NCI-H1436 treated with DMSO at 0.1 percent for 48 hours (cell line): ENCODE measurements at regions not wholly inside any gene's neighbourhood (a gene's known extent, or its start where the extent isn't known, plus 50 kb on each side); places are given as distances from the start of the nearest gene placed in this dataset.

Experiments
- DNase-seq: peaks from one replicate; lab custom pipeline; 2025; lab: John Stamatoyannopoulos, UW

DNA sequence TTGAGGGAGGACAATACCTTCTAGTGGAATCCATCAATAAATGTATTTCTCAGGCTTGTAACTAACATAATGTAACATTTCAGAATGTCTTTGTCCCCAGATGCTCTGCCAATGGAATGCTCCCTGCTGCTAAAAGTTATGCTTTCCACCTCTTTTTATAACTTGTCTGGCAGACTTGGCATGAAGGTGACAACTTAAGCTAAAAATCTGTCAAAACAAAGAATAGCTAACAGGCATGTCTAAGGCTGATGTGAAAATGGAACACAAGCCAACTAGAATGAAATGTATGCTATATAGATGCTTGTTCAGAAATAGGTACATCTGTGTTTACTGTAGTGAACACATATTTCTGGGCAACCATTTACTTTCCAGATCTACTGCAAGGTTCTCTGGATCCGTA is 467.9 kb downstream of the MRPL39 start:
- no peak for DNase-seq

DNA sequence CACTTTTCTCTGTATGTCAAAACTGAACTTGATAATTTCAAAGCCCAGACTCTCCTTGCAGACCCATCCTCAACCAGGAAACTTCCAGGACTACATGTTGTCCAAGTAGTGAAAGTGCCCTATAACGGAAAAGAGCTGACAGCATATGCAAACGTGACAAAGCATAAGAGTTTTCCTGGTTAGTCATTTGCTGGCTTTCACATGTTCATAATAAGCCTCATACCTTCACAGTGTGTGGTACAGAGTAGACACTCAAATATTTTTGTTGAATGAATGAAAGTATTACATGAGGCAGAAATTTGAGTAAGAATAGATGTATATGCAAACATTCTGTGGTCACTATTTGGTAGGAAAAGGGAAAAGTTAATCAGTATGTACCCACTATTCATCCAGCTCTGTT is 473.3 kb downstream of the MRPL39 start:
- no peak for DNase-seq

DNA sequence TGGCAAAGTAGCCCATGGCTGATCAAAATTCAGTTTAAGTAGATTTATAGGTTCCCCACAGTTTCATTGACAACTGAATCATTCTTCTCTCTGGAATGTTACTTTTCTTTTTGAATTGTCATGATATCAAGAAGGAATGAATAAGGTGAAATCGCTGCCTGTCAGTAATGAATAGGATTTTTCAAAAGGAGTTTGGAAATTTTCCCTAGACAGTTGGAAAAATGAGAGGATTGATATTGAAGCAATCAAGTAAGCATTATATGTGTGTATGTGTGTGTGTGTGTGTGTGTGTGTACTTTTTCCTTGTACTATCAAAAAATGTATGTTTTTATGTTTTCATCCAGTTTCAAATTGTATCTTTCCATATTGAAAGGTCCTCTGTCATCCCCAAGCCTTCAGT is 479.5 kb downstream of the MRPL39 start:
- no peak for DNase-seq

DNA sequence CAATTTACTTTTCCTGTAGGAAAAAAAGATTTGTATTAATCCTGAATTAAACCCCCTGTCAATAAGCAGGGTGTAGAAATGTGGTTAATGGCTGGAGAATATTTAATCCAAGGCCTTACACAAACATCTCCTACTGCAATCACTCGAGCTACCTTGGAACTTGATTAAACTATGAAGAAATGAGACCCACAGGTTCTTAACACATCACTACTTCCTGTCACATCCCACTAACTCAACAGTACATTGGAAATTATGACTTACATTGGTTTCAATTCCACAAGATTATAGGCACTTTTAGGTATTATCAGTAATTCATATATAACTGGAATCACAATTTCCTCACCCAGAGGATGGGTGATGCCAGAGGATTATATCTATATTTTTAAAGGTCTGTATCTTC is 480.3 kb downstream of the MRPL39 start:
- DNase-seq = no peak

DNA sequence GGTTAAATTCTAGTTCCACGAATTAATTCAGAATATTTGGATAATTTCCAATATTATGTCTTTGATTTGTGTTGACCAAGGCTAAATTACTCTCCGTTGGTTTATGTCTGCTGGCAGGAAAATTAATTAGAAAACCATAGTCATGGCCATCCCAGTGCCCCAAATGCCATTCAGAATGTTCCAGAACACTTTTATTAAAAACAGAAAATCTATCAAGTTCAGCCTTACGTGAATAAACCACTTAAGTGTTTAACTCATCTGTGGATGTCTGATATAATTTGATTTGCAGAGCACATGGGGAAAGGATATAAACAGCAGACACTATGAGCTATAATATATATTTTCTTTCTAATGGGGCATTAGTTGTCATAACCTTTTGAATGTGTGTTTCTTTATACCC is 480.7 kb downstream of the MRPL39 start:
- no peak for DNase-seq

DNA sequence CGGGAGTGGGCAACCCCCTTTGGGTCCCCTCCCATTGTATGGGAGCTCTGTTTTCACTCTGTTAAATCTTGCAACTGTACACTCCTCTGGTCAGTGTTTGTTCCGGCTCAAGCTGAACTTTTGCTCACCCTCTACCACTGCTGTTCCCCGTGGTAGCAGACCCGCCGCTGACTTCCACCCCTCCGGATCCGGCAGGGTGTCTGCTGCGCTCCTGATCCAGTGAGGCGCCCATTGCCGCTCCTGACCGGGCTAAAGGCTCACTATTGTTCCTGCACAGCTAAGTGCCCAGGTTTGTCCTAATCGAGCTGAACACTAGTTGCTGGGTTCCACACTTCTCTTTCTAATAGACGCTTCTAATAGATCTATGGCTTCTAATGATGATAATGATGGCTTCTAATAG is 488.6 kb downstream of the MRPL39 start:
- DNase-seq = no peak

DNA sequence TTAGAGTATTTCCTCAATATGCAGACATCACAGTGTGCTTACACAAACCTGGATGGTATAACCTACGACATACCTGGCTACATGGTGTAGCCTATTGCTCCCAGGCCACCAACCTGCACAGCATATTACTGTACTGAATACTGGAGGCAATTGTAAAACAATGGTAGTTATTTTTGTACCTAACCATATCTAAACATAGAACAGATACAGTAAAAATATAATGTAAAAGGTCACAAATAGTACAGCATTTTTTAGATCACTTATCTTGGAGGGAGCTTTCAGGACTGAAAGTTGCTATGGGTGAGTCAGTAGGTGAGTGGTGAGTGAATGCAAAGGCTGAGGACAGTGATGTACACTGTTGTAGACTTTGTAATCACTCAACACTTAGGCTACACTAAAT is 492.3 kb downstream of the MRPL39 start:
- DNase-seq = no peak

DNA sequence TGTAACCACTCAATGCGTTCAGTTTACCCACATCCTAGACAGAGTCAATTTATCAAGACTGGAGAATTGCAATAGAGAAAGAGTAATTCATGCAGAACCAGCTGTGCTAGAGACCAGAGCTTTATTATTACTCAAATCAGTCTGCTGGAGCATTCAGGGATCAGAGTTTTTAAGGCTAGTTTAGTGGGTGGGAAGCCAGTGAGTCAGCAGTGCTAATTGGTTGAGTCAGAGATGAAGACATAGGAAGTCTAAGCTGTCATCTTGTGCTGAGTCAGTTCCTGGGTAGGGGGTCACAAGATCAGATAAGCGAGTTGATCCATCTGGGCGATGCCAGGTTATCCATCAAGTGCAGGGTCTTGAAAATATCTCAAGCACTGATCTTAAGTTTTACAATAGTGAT is 499.6 kb downstream of the MRPL39 start:
- DNase-seq = no peak

DNA sequence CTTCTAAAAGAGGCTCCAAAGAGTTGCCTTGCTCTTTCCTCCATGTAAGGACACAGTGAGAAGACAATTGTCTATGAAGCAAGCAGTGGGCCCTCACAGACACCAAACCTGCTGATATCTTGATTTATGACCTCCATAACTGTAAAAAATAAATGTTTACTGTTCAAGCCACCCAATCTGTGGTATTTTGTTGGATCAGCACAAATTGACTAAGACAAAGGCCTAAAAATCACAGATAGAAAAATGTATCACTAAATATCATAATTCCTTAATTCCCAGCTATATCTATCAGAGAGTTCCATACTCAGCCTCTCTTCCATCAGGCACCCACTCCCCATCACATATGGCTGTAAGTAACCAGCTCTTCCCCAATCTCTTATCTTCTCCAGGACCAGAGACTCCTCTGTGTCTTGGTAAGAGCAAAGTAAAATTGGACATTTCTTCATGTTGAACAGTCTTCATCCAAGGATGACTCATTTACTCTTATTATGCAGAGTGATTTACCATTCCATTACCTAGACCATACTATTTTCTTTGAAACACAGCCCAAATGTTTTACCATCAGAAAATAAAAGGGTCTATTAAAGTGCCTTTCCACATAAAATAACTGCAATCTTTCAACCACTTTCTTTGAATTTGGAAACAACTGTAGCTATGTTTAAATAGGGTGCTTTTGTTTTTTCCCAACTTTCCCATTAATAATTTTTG is 503.6 kb downstream of the MRPL39 start:
- no peak for DNase-seq

DNA sequence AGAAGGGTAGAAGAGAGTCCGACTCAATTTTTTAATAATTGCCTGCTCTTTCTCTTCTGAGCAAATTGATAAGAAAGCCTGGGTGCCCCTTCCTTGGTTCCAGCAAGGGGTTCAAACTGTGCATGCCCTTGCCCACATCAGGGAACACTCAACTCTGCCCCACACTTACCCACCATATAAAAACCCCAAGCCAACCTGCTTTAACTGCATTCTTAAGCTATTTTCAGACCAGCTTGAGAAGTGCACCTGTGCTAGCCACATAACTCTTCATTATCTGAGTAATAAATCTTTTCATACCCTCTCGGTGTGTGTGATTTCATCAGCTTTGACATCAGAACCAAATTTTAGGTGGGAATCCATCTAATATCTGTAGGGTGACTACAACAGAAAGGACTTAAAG is 509.6 kb downstream of the MRPL39 start:
- DNase-seq = no peak

DNA sequence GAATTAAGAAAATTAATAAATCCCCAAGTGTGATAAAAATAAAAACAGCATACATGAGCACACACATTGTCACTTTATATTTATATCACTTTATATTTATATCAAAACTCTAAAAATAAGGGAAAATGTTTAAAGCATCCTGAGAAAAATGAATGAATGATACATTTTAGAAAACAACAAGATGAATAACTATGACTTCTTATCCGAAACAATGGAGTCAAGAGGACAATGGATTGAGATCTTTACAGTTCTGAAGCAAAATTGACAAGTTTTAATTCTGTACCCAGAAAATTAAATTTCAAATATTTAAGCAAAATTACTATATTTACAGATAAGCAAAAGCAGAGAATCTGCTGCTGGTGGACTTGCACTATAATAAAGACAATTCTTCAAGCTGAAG is 512.6 kb downstream of the MRPL39 start:
- no peak for DNase-seq

DNA sequence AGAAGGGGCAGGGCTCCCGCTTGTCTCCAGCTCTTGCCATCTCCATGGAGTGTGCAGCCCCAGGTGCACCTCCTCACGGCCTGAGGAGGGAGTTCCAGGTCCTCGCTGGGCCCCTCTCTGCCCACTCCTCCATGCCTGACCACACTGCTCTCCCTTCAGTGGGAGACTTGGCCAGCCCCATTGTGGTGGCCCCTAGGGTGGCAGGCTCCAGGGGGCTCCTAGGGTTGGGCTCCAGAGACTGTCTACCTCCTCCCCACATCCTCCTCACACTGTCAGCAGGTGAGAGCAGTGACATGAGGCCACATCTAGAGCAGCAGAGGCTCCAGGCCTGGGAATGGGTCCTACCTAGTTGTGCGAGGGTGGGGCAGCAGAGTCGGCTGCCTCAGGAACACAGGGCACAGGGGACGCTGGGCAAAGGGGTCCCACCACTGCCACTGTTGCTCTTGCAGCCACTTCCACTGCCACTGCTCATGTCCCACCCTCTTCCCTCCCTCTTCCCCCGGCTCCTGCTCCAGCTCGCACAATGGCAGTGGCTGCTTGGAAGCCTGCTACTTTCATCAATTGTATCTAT is 514.8 kb downstream of the MRPL39 start:
- DNase-seq = no peak

DNA sequence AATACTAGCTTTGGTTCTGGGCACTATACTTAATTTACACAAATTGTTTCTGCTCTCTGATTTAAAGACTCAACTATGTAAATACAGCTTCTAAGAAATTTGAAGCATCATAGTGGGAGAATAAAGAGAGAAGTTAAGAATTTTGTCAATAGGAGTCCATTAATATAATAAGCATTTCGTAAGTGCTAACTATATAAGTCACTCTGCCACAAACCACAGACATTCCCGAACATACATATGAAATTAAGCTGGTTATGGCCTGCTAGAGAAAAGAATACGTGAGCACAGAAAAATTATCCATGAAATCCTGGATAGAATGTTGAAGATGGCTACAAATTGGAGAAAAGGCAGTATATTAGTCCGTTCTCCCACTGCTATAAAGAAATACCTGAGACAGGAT is 526.2 kb downstream of the MRPL39 start:
- DNase-seq = no peak

DNA sequence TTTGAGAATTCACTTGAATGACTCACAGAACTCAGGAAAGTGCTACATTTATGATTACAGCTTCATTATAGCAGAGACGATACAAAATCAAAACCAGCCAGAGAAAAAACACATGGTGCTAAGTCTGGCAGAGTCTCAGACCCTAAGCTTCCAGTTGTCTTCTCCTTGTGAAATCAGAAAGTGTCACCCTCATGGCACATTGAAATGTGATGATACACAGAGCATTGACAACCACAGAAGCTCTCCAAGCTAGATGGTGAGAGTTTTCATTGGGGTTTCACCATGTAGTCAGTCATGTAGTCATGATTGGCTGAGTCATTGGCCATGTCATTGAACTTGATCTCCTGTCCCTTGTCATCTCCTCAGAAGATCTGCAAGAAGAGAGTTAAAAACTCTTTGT is 526.6 kb downstream of the MRPL39 start:
- DNase-seq = no peak

DNA sequence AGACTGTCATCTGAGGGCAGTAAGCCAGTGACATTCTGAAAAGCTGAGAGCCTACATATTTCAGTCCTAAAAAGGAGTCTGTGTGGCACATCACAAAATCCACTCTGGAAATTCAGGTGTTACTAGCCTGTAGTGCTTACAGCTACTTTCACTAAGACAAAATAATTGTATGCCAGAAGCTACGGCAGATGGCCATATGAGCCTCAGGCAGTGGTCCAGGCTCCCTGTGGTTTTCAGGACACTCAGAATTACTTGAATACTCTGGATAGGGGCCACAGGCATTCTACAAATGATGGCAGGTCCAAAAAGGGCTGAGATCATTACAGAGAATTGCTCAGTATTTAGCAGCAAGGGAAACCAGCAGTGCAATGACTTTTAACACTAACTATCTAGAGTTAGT is 527.1 kb downstream of the MRPL39 start:
- no peak for DNase-seq

DNA sequence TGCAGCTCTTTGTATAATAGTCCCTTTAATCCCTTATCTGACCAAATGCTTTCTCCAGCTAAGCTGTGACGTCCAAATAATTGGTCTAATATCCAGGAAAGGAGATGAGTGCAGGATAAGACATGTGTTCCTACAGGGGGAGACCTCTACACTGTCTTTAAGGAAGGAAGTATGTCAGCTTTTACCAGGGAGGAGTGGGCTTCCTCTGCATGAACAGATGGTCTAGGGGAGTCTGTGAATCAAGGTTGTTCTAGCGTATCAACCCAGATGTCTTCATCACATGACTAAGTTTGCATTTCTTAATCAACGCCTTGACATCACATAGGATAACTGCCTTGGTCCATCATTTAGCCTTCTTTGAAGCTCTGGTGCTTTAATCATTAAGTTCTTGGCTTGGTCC is 528.2 kb downstream of the MRPL39 start:
- DNase-seq = no peak

DNA sequence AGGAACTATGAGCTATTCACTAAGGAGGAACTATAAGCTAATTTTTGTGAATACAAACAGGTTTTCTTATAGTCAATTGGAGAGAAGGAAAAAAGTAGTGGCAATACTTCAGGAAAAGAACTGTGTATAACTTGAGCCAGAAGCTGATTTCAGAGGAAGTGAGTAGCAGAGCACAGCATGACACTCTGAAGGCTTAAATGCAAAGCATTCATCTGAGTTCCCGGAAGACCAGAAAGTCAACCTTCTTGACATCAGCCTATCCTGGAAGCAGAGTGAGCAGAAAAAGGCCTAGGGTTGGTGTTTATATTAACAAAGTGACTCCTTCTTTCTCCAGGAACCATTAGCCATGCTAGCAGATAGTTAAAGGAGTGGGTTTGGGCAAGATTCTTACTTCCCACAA is 545.2 kb downstream of the MRPL39 start:
- DNase-seq = no peak

DNA sequence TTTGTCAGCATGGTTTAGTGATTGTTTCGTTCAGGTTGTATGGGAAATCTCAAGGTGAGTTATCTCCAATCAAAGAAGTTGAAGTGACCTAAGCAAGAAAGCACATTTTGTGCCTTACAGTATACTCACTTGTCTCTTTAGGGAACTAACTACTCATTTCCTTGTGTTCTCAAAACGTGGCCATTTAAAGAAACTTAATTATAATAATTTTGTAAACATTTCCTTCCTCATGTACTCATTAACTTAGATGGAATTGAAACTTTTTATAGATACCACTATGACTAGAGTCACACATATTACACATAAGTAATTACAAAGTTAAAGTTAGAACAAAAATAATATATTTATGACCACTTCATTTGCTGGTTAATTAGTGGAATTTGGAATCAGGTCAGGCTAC is 552.6 kb downstream of the MRPL39 start:
- DNase-seq = no peak

DNA sequence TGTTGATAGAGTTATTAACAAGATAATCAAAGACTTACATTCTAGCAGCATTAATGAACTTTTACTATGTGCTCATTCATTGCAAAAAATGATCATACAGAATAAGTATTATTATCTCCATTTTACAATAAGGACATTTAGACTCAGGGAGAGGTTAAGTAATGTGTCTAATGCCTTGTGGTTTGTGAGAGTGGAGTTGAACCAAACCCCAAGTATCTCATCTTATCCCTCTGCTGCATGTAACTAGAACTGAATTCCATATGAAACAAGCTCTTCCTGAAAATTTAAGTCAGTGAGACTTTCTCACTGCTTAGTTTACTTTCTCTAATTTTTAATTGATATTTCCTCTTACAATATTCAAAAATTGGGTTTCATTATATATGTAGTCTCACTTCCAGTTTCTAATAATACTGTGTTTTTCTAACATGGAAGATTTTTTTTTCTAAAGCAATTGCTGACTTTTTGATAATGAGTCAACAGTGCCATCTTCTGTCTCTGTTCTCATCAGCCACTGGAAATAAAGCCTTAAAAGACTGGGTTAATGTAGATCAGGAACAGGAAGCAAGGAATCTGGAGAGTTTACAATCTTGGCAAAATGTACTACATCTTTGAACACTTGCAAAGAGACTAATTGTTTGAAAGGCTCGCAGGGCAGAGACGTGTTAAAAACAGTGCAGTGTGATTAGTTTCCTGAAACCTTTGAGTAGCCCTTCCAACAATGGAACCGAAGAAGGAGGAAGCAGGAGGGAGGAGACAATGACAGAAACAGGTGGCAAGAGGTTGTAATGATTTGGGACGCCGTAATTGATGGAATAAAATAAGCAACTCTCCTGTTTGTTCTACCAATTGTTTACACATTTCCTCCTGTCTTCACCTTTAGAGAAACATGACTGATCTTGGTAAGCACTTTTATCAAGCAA is 567.6 kb downstream of the MRPL39 start:
- DNase-seq = peak; percentile 68

DNA sequence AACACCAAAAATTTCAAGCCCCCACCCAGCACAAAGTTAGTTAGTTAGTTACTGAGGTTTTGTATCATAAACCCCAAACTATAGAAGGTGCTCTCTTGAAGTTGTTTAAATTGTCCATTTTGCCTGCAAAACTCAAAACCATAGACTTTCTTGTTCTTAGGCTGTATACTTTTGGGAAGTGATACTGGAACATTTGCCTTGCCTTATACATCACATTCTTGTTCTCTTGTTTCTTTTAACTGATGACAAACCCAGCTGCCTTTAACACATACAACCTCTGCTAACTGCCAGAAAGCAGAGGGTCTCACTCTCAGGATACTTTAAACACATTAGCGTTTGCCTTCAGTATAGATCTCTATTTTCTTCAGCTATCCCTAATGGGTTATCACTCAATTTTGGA is 570.5 kb downstream of the MRPL39 start:
- no peak for DNase-seq

DNA sequence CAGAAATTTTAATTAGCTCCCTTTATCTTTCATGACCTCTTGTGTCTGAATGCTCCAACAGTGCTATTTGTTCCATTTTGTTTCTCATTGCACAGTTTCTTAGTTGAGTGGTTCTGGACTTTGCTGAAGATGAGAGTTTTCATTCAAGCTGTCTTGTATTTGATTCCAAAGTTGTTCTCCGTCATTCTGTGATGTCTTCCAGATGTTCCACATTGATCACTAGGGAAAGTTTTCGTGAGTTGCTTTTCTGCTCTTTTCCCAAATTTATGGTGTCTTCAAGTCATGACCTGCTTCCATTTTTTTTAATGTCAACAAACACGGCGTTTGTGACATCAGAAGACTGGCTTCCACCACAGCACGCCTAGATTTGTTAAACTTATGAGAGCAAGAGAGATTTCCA is 575.5 kb downstream of the MRPL39 start:
- DNase-seq = no peak

DNA sequence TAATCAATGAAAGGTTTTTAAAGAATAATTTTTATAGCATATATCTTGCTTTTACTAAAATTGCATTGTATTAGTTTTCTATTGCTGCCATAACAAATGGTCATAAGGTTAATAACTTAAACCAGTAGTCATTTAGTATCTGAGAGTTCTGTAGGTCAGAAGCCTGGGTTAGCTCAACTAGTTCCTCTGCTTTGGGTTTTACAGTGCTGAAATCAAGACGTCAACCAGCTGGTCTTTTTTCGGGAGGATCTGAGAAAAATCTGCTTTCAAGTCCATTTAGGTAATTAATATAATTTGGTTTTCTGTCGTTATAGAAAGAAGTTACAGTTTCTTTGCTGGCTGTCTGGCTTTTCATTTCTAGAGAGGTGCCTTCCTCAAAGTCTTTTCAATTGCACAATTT is 577.7 kb downstream of the MRPL39 start:
- no peak for DNase-seq

DNA sequence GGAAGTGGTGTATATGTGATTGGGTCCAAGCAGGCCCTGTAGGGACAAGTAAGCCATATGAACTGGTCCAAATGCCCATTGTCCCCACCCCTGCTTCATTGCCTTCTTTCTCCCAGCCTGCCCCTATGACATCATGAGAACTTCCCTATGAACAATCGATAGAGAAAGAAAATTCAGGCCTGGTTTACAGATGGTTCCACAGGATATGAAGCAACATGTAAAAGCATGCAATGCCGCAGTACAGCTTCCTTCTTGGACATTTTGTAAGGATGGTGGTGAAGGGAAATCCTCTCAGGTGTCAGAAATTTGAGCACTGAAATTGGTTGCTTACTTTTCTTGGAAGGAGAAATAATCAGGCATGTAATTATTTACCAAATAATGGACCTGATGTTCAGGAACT is 581.7 kb downstream of the MRPL39 start:
- DNase-seq = no peak
